H9 (cell line): ENCODE measurements at regions not wholly inside any gene's neighbourhood (a gene's known extent, or its start where the extent isn't known, plus 50 kb on each side); places are given as distances from the start of the nearest gene placed in this dataset.

Experiments used
- DNase-seq: peaks from one replicate; pipeline ENCODE4 v3.0.0-alpha.2; 2017
- H2AFZ ChIP-seq: one replicate; pipeline ENCODE4 v1.6.1; 2013; ENCODE audit warnings: mild to moderate bottlenecking, low read length, control low read depth, moderate library complexity
- H2AK5ac ChIP-seq: 2 replicates; pipeline ENCODE4 v1.6.1; 2013; ENCODE audit warnings: low read length, control low read depth, mixed read lengths; ENCODE audit not compliant: insufficient read length
- H2BK120ac ChIP-seq: one replicate; pipeline ENCODE4 v1.6.1; 2013; ENCODE audit warnings: low read depth, mild to moderate bottlenecking, low read length, control low read depth, inconsistent platforms; ENCODE audit not compliant: poor library complexity, severe bottlenecking
- H2BK12ac ChIP-seq: 2 replicates; pipeline ENCODE4 v1.6.1; 2013; ENCODE audit warnings: low read length, control low read depth, mixed read lengths, low read depth; ENCODE audit not compliant: insufficient read length
- H2BK15ac ChIP-seq: 2 replicates; pipeline ENCODE4 v1.6.1; 2013; ENCODE audit warnings: low read depth, low read length, control low read depth
- H2BK20ac ChIP-seq: one replicate; pipeline ENCODE4 v1.6.1; 2013; ENCODE audit warnings: low read depth, mild to moderate bottlenecking, low read length, control low read depth, inconsistent platforms; ENCODE audit not compliant: poor library complexity, severe bottlenecking
- H2BK5ac ChIP-seq: 2 replicates; pipeline ENCODE4 v1.6.1; 2013; ENCODE audit warnings: low read length, control low read depth, mixed read lengths; ENCODE audit not compliant: insufficient read length
- H3K14ac ChIP-seq: 2 replicates; pipeline ENCODE4 v1.6.1; 2013; ENCODE audit warnings: low read length, control low read depth; ENCODE audit not compliant: insufficient read depth
- H3K18ac ChIP-seq: 2 replicates; pipeline ENCODE4 v1.6.1; 2013; ENCODE audit warnings: low read depth, mild to moderate bottlenecking, mixed read lengths, low read length, control low read depth; ENCODE audit not compliant: insufficient read length
- H3K23ac ChIP-seq: 2 replicates; pipeline ENCODE4 v1.6.1; 2013; ENCODE audit warnings: low read length, control low read depth, mixed read lengths, low read depth; ENCODE audit not compliant: insufficient read length
- H3K23me2 ChIP-seq: 2 replicates; pipeline ENCODE4 v1.6.1; 2013; ENCODE audit warnings: low read depth, mild to moderate bottlenecking, mixed read lengths, low read length, control low read depth; ENCODE audit not compliant: insufficient read length, poor library complexity, severe bottlenecking
- H3K27ac ChIP-seq: 2 replicates; pipeline ENCODE4 v1.5.1; 2013; ENCODE audit warnings: low read length, control low read depth, mixed read lengths, low read depth; ENCODE audit not compliant: insufficient read length
- H3K27me3 ChIP-seq: 2 replicates; pipeline ENCODE4 v1.6.1; 2013; ENCODE audit warnings: low read length, control low read depth, inconsistent platforms; ENCODE audit not compliant: insufficient read depth
- H3K4ac ChIP-seq: 2 replicates; pipeline ENCODE4 v1.6.1; 2013; ENCODE audit warnings: low read depth, mild to moderate bottlenecking, control low read depth, inconsistent platforms, low read length, moderate library complexity
- H3K4me1 ChIP-seq: 2 replicates; pipeline ENCODE4 v1.6.1; 2013; ENCODE audit warnings: low read length, control low read depth, inconsistent platforms; ENCODE audit not compliant: insufficient read depth
- H3K4me2 ChIP-seq: 2 replicates; pipeline ENCODE4 v1.6.1; 2013; ENCODE audit warnings: low read length, control low read depth, mixed read lengths; ENCODE audit not compliant: insufficient read length, insufficient read depth
- H3K56ac ChIP-seq: 2 replicates; pipeline ENCODE4 v1.6.1; 2013; ENCODE audit warnings: low read depth, mild to moderate bottlenecking, mixed read lengths, low read length, control low read depth; ENCODE audit not compliant: insufficient read length
- H3K79me1 ChIP-seq: 2 replicates; pipeline ENCODE4 v1.6.1; 2013; ENCODE audit warnings: low read depth, mild to moderate bottlenecking, moderate library complexity, low read length, control low read depth, inconsistent platforms; ENCODE audit not compliant: insufficient read depth, poor library complexity, severe bottlenecking
- H3K79me2 ChIP-seq: 2 replicates; pipeline ENCODE4 v1.6.1; 2013; ENCODE audit warnings: low read length, control low read depth, inconsistent platforms; ENCODE audit not compliant: insufficient read depth
- H3K9ac ChIP-seq: 2 replicates; pipeline ENCODE4 v1.6.1; 2013; ENCODE audit warnings: low read length, control low read depth, mixed read lengths; ENCODE audit not compliant: insufficient read length; ENCODE audit errors: extremely low read depth
- H3K9me3 ChIP-seq: one replicate; pipeline ENCODE4 v1.6.1; 2013; ENCODE audit warnings: low read depth, low read length, inconsistent platforms; ENCODE audit not compliant: control insufficient read depth
- H3T11ph ChIP-seq: one replicate; pipeline ENCODE4 v1.6.1; 2013; ENCODE audit warnings: mild to moderate bottlenecking, low read length, control low read depth, inconsistent platforms
- H4K20me1 ChIP-seq: one replicate; pipeline ENCODE4 v1.6.1; 2013; ENCODE audit not compliant: control insufficient read depth, insufficient read length, insufficient read depth
- H4K5ac ChIP-seq: 2 replicates; pipeline ENCODE4 v1.6.1; 2013; ENCODE audit warnings: low read depth, mild to moderate bottlenecking, mixed read lengths, low read length, control low read depth; ENCODE audit not compliant: insufficient read length
- H4K8ac ChIP-seq: replicated peaks from 2 replicates; pipeline ENCODE4 v1.6.1; 2013; ENCODE audit warnings: low read length, control low read depth, mixed read lengths, low read depth; ENCODE audit not compliant: insufficient read length
- H4K91ac ChIP-seq: 2 replicates; pipeline ENCODE4 v1.6.1; 2013; ENCODE audit warnings: low read depth, mild to moderate bottlenecking, moderate library complexity, mixed read lengths, low read length, control low read depth; ENCODE audit not compliant: insufficient read length
- H3K27ac Mint-ChIP-seq, 3 experiments: 2 replicates in 2 of 3; 3 replicates in 1 of 3; pipeline ENCODE4 v1.8.0; 2020 to 2021; ENCODE audit warnings: mixed read lengths in 3 of 3, mild to moderate bottlenecking in 1 of 3, moderate library complexity in 1 of 3
- H3K27me3 Mint-ChIP-seq: 2 replicates; pipeline ENCODE4 v1.8.0; 2021; ENCODE audit warnings: low read depth, mild to moderate bottlenecking, moderate library complexity, mixed read lengths
- H3K36me3 Mint-ChIP-seq, 3 experiments: 2 replicates in 2 of 3; 3 replicates in 1 of 3; pipeline ENCODE4 v1.8.0; 2020 to 2021; ENCODE audit warnings: low read depth in 3 of 3, mixed read lengths in 3 of 3; ENCODE audit not compliant: insufficient read depth in 1 of 3
- H3K4me1 Mint-ChIP-seq, 2 experiments: 2 replicates each; pipeline ENCODE4 v1.8.0; 2020; ENCODE audit warnings: mixed read lengths in 2 of 2
- H3K4me3 Mint-ChIP-seq, 2 experiments: 2 replicates in 1 of 2; 3 replicates in 1 of 2; pipeline ENCODE4 v1.8.0; 2020 to 2021; ENCODE audit warnings: mild to moderate bottlenecking in 2 of 2, mixed read lengths in 2 of 2, moderate library complexity in 1 of 2
- H3K9me3 Mint-ChIP-seq, 2 experiments: 2 replicates in 1 of 2; 3 replicates in 1 of 2; pipeline ENCODE4 v1.8.0; 2020; ENCODE audit warnings: mild to moderate bottlenecking in 2 of 2, mixed read lengths in 2 of 2, moderate library complexity in 1 of 2
- CTCF ChIP-seq: fragments of 200-600 bp; sonication (generic); conservative IDR thresholded peaks from 3 replicates; pipeline ENCODE4 v1.8.0; 2021; ENCODE audit warnings: antibody characterized with exemption, mild to moderate bottlenecking
- WGBS: extraction: QIAGEN DNeasy Blood & Tissue Kit; methylation state at CpG from one replicate; pipeline ENCODE4 v1.1.7; 2013; ENCODE audit warnings: missing lambda C conversion rate, low lambda C conversion rate, mixed read lengths; ENCODE audit not compliant: insufficient read length; ENCODE audit errors: extremely low coverage; 5-methylcytosine and 5-hydroxymethylcytosine counted together

GRCh38 chr13:77434289-77434688 lies 101.2 kb upstream of the SCEL start:
- no peak for TF ChIP-seq CTCF
- Histone ChIP-seq H3K79me2 (no peaks in the 10 kb centered on the region), H2BK5ac (no peak overlapping the region), H2BK15ac (no peak overlapping the region), H3T11ph (no peak overlapping the region), H4K5ac (no peak overlapping the region), H4K8ac (no peak overlapping the region), H3K23me2 (no peaks in the 10 kb centered on the region), H2BK120ac (no peak overlapping the region), H3K9me3 (no peaks in the 10 kb centered on the region), H3K4ac (no peak overlapping the region), H3K23ac (no peak overlapping the region), H3K4me1 (no peaks in the 10 kb centered on the region), H3K79me1 (no peaks in the 10 kb centered on the region), H4K20me1 (no peaks in the 10 kb centered on the region), H3K4me2 (no peak overlapping the region), H2BK20ac (no peak overlapping the region), H2AK5ac (no peak overlapping the region), H3K56ac (no peak overlapping the region), H3K18ac (no peak overlapping the region), H4K91ac (no peak overlapping the region), H3K27me3 (no peaks in the 10 kb centered on the region), H3K27ac (no peak overlapping the region), H3K14ac (no peak overlapping the region), H2AFZ (no peak overlapping the region), H2BK12ac (no peak overlapping the region), H3K9ac (no peak overlapping the region)
- Mint-ChIP-seq H3K36me3 (peaks cover 0 to 2% (median 0%) of the 10 kb centered on the region in 3 experiments; a peak in 2 of 7 replicates), H3K9me3 (no peaks in the 10 kb centered on the region; a peak in 1 of 5 replicates), H3K4me3 (no peak overlapping the region), H3K27me3 (no peaks in the 10 kb centered on the region), H3K4me1 (no peaks in the 10 kb centered on the region), H3K27ac (no peak overlapping the region)
- DNase-seq: no peak
- WGBS: no CpG with 5 or more reads among the region's 1 CpG
